Common myeloid progenitor, CD34-positive (primary cell): ENCODE measurements at regions not wholly inside any gene's neighbourhood (a gene's known extent, or its start where the extent isn't known, plus 50 kb on each side); places are given as distances from the start of the nearest gene placed in this dataset.

Experiments
- CTCF ChIA-PET: fragments of 350-600 bp; sonication (Branson Sonifier 250); formaldehyde crosslinking; loops from one replicate; lab custom pipeline; 2021; ENCODE audit warnings: antibody characterized with exemption; lab: Charles Lee
- POLR2A ChIA-PET: fragments of 350-600 bp; sonication (Branson Sonifier 250); formaldehyde crosslinking; loops from one replicate; lab custom pipeline; 2021; ENCODE audit warnings: antibody characterized with exemption; lab: Charles Lee
- DNase-seq, 3 donors: peaks; one replicate each; pipeline versions ENCODE4 v3.0.0 to v3.0.0-alpha.2; 2013
- H3K27ac ChIP-seq, 2 experiments: 1 replicate in 1 of 2; 2 replicates in 1 of 2; pipeline ENCODE4 v1.7.0; 2013; ENCODE audit warnings: inconsistent platforms in 2 of 2, low read length in 2 of 2, mild to moderate bottlenecking in 2 of 2, low read depth in 1 of 2, moderate library complexity in 1 of 2; ENCODE audit not compliant: severe bottlenecking in 2 of 2, insufficient read depth in 1 of 2, poor library complexity in 1 of 2
- H3K27me3 ChIP-seq, 5 experiments: replicated peaks in 2 of 5; 1 replicate in 3 of 5; 2 replicates in 2 of 5; pipeline versions ENCODE4 v1.6.1 to v1.7.0; 2013; ENCODE audit warnings: low read length in 4 of 5, mild to moderate bottlenecking in 2 of 5, moderate library complexity in 2 of 5, inconsistent platforms in 1 of 5; ENCODE audit not compliant: insufficient read depth in 5 of 5, control insufficient read depth in 4 of 5
- H3K36me3 ChIP-seq, 4 experiments: 1 replicate in 2 of 4; 2 replicates in 2 of 4; pipeline versions ENCODE4 v1.6.1 to v1.7.0; 2013; ENCODE audit warnings: low read length in 3 of 4, control low read depth in 1 of 4, mild to moderate bottlenecking in 1 of 4; ENCODE audit not compliant: control insufficient read depth in 4 of 4, insufficient read depth in 4 of 4
- H3K4me1 ChIP-seq, 4 experiments: 1 replicate in 3 of 4; 2 replicates in 1 of 4; pipeline versions ENCODE4 v1.6.1 to v1.7.1; 2013; ENCODE audit warnings: low read length in 3 of 4, mild to moderate bottlenecking in 3 of 4, control low read depth in 1 of 4, inconsistent platforms in 1 of 4, moderate library complexity in 1 of 4; ENCODE audit not compliant: control insufficient read depth in 4 of 4, insufficient read depth in 4 of 4; ENCODE audit errors: control extremely low read depth in 1 of 4
- H3K4me3 ChIP-seq, 7 experiments: 1 replicate in 4 of 7; 2 replicates in 3 of 7; pipeline versions ENCODE4 v1.5.1 to v1.7.0; 2013; ENCODE audit warnings: mild to moderate bottlenecking in 7 of 7, low read length in 6 of 7, moderate library complexity in 6 of 7, inconsistent platforms in 2 of 7, low read depth in 2 of 7, control low read depth in 1 of 7; ENCODE audit not compliant: insufficient read depth in 4 of 7, control insufficient read depth in 1 of 7; ENCODE audit errors: extremely low read depth in 1 of 7
- H3K9me3 ChIP-seq, 5 experiments: 1 replicate in 4 of 5; 2 replicates in 1 of 5; pipeline versions ENCODE4 v1.6.1 to v1.7.1; 2013; ENCODE audit warnings: low read length in 4 of 5, mild to moderate bottlenecking in 2 of 5, inconsistent platforms in 1 of 5, low read depth in 1 of 5, moderate library complexity in 1 of 5; ENCODE audit not compliant: control insufficient read depth in 4 of 5, insufficient read depth in 2 of 5; ENCODE audit errors: control extremely low read depth in 1 of 5
- WGBS: methylation state at CpG from one replicate; pipeline ENCODE4 v1.1.5; 2013; ENCODE audit not compliant: insufficient coverage; 5-methylcytosine and 5-hydroxymethylcytosine counted together

DNA sequence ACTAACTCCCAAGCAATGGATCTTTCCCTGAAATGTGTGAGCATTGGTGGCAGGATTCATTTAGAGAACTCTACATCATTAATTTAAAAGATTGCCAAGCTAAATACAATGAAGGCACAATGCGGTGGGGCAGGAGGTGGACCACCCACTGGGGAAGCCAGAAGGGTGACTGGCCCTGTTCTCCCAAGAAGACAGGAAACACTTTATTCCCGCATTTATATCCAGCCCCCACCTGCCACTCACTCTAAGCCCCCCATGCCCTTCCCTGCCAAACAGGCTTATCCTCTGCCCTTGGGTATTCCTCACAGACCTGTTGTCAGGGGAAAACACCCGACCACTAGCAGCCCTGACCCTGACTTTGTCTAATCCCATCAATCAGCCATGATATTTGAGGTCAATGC is 189.1 kb upstream of the UBL3 start:
- WGBS, result 79% methylated on average over 2 of the region's 3 CpGs
- Histone ChIP-seq H3K36me3 (no peaks in the 10 kb centered on the region), H3K4me1 (no peaks in the 10 kb centered on the region), H3K27me3 (peaks cover 0 to 4% (median 0%) of the 10 kb centered on the region in 5 experiments), H3K4me3 (no peak overlapping the region), H3K27ac (no peak overlapping the region), H3K9me3 (no peaks in the 10 kb centered on the region)
- CTCF ChIA-PET, result no interaction called here
- POLR2A ChIA-PET, result no interaction called here
- no peak for DNase-seq

DNA sequence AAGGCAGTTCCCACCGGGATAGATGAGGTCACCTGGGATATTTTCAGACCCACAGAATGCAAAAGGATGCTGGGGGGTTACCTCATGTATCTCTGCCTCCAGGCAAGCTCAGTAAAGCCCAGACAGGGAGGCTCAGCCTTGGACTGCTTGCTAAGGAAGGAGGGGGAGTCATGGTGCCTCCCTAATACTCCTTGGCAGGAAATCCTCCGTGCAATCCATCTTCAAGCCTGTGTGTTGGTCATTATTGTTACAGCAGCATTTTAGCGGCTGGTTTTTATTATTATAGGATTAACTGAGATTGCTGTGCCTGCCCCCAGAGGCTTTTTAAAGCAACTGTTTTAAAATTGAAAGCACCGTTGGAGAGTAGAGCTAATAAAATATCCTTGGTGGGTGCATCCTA is 188.5 kb upstream of the UBL3 start:
- no peaks in the 10 kb centered on the region for H3K9me3 ChIP-seq
- DNase-seq, result no peak
- no peaks in the 10 kb centered on the region for H3K36me3 ChIP-seq
- CTCF ChIA-PET, result no interaction called here
- WGBS, result 44% methylated on average over 3 of the region's 4 CpGs
- H3K27me3 ChIP-seq, result peaks cover 0 to 4% (median 0%) of the 10 kb centered on the region in 5 experiments
- H3K4me1 ChIP-seq, result peaks cover 0 to 5% (median 0%) of the 10 kb centered on the region in 4 experiments
- POLR2A ChIA-PET, result no interaction called here
- no peak overlapping the region for H3K4me3 ChIP-seq
- H3K27ac ChIP-seq, result no peak overlapping the region

DNA sequence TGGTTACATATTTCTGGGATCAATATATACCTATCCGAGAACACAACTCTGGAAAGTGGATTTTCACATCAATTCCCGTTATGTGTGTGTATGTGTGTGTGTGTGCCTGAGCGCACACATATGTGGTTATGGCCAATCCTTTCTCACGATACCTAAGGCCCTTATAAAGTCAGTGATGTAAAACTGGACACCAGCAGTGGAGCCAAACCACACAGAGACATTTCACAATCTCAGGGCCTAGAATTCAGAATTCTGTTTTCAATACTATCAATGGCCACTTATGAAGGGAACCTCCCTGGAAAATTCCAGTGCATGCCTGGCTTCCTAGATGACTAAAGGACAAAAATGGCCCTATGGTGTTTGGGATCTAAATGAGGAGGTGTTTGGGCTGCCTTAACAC is 187.3 kb upstream of the UBL3 start:
- H3K9me3 ChIP-seq, result no peaks in the 10 kb centered on the region
- peaks cover 0 to 6% (median 0%) of the 10 kb centered on the region in 4 experiments for H3K4me1 ChIP-seq
- H3K27ac ChIP-seq, result no peak overlapping the region
- H3K4me3 ChIP-seq, result no peak overlapping the region
- ChIA-PET CTCF (interaction anchor here (0.9 kb wide), 1 partner anchor 11 kb away, joined by 3 read pairs; no protein-coding TSS in a partner anchor), POLR2A (no interaction called here)
- H3K36me3 ChIP-seq, result no peaks in the 10 kb centered on the region
- WGBS, result 92% methylated on average over 3 of the region's 4 CpGs
- H3K27me3 ChIP-seq, result peaks cover 0 to 4% (median 0%) of the 10 kb centered on the region in 5 experiments
- DNase-seq, result no peak

DNA sequence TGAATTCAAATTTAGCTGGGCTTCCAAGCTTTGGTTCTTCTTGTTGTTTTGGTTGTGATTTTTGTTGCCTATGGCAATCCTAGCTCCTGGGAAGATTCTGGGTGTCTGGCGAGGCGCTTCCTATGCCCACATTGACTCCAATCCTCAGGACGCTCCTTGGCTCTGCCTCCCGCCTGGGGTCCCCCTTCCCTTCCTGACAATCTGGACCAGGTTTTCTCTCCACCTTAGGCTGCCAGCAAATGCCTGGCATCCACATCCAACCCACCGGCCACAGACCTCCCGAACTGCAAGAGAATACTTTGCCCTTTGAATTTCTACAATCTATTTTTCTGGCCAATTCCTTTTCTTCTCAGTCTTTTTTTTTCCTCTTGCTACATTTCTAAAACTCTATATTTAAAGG is 186.9 kb upstream of the UBL3 start:
- no peak for DNase-seq
- ChIA-PET POLR2A (no interaction called here), CTCF (interaction anchor here (0.9 kb wide), 1 partner anchor 11 kb away, joined by 3 read pairs; no protein-coding TSS in a partner anchor)
- 80% methylated on average over 6 of the region's 6 CpGs for WGBS
- Histone ChIP-seq H3K36me3 (no peaks in the 10 kb centered on the region), H3K9me3 (no peaks in the 10 kb centered on the region), H3K27me3 (peaks cover 0 to 4% (median 0%) of the 10 kb centered on the region in 5 experiments), H3K4me1 (peaks cover 0 to 6% (median 0%) of the 10 kb centered on the region in 4 experiments), H3K27ac (no peak overlapping the region), H3K4me3 (no peak overlapping the region)

DNA sequence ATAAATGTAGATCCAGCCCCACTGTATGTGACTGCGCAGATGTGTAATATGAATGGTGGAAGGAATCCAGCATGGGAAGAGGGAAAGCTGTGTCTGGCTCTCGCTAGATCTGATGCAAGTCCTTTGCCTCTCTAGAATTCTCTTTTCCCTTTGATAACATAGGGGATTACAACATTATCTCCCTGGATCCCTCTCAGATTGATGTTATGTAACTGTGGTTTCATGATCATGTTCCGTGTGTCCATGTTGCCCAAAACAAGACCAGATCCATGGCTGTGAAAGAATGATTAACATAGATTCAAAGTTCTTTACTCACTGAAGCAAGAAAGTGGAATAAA is 184.0 kb upstream of the UBL3 start:
- POLR2A ChIA-PET, result no interaction called here
- no peak for DNase-seq
- CTCF ChIA-PET, result no interaction called here
- Histone ChIP-seq H3K9me3 (no peaks in the 10 kb centered on the region), H3K27me3 (peaks cover 0 to 4% (median 0%) of the 10 kb centered on the region in 5 experiments), H3K27ac (no peak overlapping the region), H3K36me3 (no peaks in the 10 kb centered on the region), H3K4me3 (no peak overlapping the region), H3K4me1 (peaks cover 0 to 6% (median 0%) of the 10 kb centered on the region in 4 experiments)
- 100% methylated on average over 1 of the region's 3 CpGs for WGBS

DNA sequence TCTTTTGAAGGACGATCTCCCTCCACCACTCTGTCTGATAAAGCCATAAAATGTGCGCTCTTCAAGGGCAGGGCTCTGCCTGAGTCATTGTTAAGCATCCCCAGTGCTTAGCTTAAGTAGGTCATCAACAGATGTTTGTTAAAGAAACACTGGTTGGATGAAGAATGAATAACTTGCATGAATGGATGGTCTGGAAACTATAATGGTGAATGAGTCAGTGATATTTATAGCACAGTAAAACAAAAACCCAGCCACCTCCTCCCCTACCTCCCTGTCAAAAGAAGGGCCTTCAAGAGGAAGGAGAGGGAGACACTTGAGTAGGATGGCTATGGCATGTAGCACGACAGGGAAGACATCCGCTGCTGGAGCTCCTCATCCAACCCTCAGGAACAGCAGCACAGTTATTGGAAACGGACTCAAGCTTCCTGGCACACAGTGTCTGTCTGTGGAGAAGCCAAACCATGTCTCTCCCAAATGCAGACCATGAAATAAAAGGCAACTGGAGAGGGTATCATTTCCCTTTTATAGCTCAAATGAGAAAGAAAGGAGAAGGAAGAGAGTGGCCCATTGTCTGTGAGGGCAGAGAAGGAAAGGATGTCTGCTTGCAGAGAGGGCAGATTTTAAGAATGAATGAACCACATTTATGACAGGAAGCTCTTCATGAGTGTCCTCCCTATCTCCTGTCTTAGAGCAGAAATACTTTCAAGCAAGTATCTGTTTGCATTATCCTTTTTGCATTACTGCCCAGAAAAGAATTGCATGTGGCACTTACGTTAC is 183.5 kb upstream of the UBL3 start:
- ChIA-PET POLR2A (no interaction called here), CTCF (no interaction called here)
- Histone ChIP-seq H3K4me3 (no peak overlapping the region), H3K4me1 (peaks cover 0 to 6% (median 0%) of the 10 kb centered on the region in 4 experiments), H3K9me3 (no peaks in the 10 kb centered on the region), H3K27me3 (peaks cover 0 to 3% (median 0%) of the 10 kb centered on the region in 5 experiments), H3K27ac (no peak overlapping the region), H3K36me3 (no peaks in the 10 kb centered on the region)
- 94% methylated on average over 4 of the region's 6 CpGs for WGBS
- no peak for DNase-seq

DNA sequence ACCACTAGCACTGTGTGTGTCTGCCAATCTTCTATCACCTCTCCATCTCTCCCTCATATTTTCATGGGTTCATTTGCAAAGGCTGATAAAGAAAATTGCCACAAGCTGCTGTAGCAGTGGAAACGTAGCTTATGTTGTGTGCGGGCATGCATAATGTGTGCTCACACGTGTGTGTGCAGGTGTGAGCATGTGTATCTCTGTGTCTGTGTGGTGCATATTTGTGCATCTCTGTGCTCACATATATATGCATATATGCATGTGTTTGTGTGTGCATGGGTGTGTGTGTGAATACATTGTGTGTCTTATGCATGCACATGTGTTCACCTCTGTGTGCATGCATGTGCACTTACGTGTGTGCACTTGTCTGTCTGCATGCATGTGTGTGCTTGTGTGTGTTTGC is 181.8 kb upstream of the UBL3 start:
- 100% methylated on average over 2 of the region's 4 CpGs for WGBS
- CTCF ChIA-PET, result no interaction called here

More for the DNA sequence above, 181.8 kb upstream of the UBL3 start:
- H3K9me3 ChIP-seq, result no peaks in the 10 kb centered on the region
- H3K27ac ChIP-seq, result no peak overlapping the region
- no peak for DNase-seq
- H3K4me3 ChIP-seq, result no peak overlapping the region
- POLR2A ChIA-PET, result no interaction called here
- H3K4me1 ChIP-seq, result peaks cover 0 to 6% (median 2%) of the 10 kb centered on the region in 4 experiments
- H3K36me3 ChIP-seq, result no peaks in the 10 kb centered on the region
- H3K27me3 ChIP-seq, result no peaks in the 10 kb centered on the region
